RPMI8226 (cell line): ENCODE measurements at regions not wholly inside any gene's neighbourhood (a gene's known extent, or its start where the extent isn't known, plus 50 kb on each side); places are given as distances from the start of the nearest gene placed in this dataset.
"Not testable (repeated sequence)": the region's sequence is repeated elsewhere in the genome, so short reads cannot be mapped to it uniquely, and the experiment has no call there.

ENCODE experiments used
- DNase-seq: peaks from one replicate; pipeline ENCODE4 v3.0.0-alpha.2; 2015

DNA sequence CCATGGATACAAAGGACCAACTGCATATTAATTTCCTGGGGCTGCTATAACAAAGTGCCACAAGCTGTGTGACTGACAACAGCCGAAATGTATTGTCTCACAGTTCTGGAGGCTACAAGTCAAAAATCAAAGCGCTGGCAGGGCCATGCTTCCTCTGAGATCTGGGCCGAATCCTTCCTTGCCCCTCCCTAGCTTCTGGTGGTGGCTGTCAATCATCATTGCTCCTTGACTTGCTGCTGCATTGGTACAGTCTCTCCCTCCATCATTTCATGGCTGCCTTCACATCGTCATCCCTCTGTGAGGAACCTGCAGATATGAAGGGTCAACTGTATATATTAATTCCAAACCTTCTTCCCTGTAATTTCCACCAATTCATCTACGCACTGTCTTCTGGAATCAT, 118.3 kb downstream of the EXOC5 start:
- DNase-seq: no peak

DNA sequence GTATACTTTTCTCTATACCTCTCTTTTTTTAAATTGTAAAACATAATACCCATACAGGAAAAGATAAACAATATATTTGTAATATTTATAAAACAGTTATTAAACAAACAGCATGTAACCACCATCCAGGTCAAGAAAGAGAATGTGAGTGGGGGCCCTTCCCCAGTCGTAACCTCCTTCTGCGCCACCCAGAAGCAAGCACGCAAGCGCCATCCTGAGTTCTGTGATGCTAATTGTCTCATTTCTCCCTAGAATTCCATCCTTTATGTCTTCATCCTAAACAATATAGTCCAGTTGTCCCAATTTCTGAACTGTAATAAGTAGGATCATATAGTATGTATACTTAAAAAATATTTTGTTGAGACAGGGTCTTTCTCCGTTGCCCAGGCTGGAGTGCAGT, 129.5 kb downstream of the EXOC5 start:
- no peak for DNase-seq

DNA sequence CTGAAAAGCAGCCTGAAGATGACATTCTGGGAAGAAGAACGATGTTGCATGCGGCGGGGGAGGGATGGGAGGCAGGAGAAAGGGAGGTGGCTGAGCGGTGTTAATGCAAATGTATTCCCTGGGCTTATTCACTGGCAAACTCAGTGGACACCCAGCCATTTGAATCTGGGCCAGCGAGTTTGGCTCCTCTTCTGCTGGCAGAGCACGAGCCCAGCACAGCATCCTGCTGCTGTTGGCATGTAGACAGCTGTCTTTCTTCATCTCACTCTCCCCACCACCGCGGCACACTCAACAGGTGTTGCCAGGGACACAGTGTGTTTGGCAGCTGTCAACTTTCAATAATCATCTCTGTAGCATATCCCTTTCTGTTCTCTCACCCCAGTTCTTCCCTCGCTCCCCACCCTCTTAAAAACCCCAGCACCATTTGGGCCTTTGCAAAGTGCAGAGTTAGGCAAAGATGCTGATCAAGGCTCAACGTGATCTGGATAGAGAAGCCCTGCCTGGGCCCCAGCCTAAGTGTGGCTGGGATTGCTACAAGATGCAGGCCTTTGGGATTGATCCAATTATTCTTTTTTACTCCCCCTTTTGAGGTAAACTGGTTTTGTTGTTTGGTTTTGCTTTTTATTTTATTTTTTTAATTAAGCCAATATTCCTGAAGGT, 131.9 kb downstream of the EXOC5 start:
- DNase-seq: peak; percentile 3

DNA sequence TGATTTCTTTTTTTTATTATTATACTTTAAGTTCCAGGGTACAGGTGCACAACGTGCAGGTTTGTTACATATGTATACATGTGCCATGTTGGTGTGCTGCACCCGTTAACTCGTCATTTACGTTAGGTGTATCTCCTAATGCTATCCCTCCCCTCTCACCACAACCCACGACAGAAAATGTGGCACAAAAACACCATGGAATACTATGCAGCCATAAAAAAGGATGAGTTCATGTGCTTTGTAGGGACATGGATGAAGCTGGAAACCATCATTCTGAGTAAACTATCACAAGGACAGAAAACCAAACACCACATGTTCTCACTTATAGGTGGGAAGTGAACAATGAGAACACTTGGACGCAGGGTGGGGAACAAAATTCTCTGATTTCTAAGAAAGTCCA, 140.9 kb downstream of the EXOC5 start:
- not testable (repeated sequence) for DNase-seq

GRCh38 chr14:57122129-57122528, 146.6 kb downstream of the EXOC5 start:
- DNase-seq: no peak

- DNase-seq: not testable (repeated sequence)
These were observed 156.5 kb downstream of the EXOC5 start for GRCh38 chr14:57112072-57112807.

GRCh38 chr14:57110411-57110810, 158.3 kb downstream of the EXOC5 start:
- not testable (repeated sequence) for DNase-seq

- DNase-seq: no peak
These were observed 177.6 kb downstream of the EXOC5 start for GRCh38 chr14:57091030-57091608.

DNA sequence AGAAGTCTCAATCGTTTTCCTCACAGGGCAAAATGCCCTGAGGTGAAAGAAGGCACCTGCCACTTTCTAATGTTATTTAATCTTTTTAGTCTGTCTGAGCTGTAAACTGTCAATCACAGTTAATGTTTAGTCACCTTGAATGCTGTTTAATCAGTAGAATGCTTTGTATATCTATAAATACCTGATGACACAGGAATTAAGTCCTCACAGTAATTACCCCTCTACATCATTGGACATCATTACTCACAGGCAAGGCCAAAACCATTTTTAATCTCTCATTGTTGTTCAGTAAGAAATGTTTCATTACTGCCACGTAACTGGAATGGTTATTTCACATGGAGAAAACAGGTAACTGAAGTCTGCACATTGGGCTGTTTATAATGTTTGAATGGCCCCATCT, 178.8 kb downstream of the EXOC5 start:
- no peak for DNase-seq

DNA sequence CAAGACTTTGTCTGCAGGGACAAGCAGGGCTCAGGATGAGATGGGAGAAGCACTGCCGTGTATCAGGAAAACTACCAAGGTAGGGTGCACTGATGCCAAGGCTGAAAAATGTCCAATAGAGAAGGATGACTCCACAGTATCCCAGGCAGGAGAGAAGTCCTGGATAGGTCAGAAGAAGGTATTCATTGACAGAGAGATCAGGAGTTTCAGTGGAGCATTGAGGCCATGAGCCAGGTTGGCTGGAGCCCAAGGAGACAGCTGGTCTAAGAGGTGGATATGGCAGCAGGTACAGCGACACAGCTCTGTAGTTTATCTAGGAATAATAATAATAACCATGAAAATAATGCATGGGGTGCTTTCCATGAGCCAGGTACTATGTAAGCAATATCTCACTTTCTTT, 180.9 kb downstream of the EXOC5 start:
- no peak for DNase-seq

GRCh38 chr14:57086271-57087162, 182.2 kb downstream of the EXOC5 start:
- DNase-seq: no peak

DNA sequence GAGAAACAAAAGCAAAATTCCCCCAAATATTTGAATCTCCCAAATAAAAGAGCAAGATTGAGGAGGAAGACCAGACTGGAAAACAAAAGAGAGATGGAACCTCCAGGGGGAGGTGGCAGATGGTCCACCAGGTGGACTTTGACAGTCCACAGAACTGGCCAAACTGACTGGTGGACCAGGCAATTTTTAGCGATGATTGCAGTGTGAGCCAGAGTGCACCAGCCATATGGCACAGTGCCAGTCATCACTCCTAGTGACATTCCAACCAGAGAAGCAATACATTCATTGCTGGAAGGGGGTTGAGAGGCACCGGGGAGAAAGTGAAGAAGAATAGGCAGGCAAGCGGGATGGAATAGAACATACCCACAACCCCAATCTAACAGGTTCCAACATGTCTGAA, 182.9 kb downstream of the EXOC5 start:
- DNase-seq: no peak

DNA sequence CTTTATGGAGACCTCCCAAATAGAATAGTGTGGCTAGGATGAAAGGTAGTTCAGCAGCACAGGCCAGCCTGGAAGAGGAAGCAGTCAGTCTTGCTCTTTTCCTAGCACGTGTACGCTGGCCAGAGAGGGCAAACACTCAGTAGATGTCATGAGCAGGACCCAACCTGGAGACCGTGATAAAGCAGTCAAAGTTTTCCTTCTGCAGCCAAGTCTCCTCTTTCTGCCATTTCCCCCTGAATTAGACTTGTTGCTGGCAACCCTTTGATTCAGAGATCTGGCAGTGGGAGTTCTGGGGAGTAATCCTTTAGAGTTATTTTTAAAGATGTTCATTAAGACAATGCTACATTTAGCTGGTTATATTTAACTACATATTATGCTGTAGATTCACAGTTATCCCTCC, 183.7 kb downstream of the EXOC5 start:
- DNase-seq: no peak

GRCh38 chr14:57080691-57081090, 188.0 kb downstream of the EXOC5 start:
- no peak for DNase-seq

- no peak for DNase-seq
These were observed 190.7 kb downstream of the EXOC5 start for GRCh38 chr14:57078054-57078453.

GRCh38 chr14:57073986-57074385, 194.7 kb downstream of the EXOC5 start:
- no peak for DNase-seq

DNA sequence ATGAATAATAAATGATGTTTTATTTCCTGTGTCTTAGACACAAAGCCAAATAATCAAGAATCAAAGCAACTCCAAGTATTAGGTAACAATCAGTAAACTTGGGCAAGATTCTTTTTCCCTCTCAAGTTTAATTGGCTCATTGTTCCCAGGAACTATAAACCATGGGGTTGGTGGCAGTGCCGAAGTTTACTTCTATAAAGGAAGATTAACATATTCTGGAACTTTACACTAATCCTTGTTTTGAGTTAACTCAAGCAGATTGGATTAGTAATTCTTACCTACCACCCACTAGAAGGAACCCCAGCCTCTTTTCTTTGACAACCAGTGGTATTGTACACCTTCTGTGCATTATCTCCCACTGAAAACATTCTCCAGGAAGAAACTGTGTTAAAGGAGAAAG, 197.1 kb downstream of the EXOC5 start:
- DNase-seq: no peak

DNA sequence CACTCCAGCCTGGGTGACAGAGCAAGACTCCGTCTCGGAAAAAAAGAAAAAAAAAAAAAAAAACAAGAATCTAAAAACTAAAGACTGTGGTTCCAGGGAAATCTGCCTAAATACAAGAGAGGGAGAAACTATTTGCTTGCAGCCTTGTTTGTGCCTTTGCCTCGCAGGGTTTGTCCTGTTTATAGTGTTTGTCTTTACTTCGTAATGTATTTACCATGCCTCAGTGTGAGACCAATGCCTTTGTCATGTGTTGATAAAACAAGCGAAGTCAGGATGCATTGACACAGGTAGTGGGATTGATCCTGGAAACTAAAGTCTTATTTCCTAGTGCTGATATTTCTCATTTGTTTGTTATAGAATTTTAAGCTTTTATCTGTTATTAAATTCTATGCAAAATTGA, 199.0 kb downstream of the EXOC5 start:
- DNase-seq: no peak

- no peak for DNase-seq
These were observed 200.2 kb downstream of the EXOC5 start for GRCh38 chr14:57068511-57068910.

DNA sequence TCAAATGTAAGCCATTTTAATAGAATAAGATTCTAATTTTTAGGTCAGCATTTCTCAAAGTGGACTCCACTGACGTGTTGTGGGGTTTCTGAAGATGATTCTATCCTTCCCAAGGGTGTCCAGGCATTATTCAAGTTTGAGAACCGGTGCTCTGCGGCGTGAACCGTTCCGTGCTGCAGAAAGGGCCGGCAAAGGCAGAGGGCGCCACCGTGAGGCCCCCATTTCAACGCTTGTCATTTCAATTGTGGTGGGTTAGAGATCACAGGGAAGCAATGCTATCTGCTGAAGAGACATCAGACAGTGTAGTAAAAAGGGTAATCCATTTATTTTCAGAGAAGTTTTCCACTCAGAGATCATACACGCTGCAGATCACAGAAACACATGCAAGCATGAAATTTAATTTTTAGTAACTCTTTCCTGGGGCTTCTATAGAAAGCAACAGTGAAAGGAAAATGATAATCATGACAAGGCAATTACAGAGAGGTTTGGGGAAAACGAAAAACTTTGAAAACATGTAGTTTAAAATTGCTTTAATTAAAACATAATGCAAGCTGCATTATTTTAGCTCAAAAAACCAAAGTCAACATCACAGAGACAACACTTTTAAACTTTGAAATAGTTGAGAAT, 201.7 kb downstream of the EXOC5 start:
- peak; percentile 46 for DNase-seq

DNA sequence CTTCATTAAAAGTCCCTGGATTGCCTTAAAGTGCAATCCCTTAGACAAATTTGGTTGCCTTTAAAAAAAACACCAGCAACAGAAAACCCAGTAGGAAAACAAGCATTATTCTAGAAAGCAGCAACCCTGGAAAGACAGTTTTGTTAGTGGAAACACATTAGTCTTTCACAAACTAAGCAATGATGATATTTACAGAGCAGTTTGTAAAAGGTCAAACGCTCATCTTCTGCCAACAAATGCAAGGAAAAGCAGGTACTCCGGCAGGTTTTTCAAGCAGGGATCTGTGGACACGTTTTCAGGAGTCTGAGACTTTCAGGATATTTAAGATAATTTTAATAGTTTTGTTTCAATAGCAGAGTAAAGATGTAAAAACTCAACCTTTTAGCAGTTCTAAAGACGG, 202.2 kb downstream of the EXOC5 start:
- no peak for DNase-seq

DNA sequence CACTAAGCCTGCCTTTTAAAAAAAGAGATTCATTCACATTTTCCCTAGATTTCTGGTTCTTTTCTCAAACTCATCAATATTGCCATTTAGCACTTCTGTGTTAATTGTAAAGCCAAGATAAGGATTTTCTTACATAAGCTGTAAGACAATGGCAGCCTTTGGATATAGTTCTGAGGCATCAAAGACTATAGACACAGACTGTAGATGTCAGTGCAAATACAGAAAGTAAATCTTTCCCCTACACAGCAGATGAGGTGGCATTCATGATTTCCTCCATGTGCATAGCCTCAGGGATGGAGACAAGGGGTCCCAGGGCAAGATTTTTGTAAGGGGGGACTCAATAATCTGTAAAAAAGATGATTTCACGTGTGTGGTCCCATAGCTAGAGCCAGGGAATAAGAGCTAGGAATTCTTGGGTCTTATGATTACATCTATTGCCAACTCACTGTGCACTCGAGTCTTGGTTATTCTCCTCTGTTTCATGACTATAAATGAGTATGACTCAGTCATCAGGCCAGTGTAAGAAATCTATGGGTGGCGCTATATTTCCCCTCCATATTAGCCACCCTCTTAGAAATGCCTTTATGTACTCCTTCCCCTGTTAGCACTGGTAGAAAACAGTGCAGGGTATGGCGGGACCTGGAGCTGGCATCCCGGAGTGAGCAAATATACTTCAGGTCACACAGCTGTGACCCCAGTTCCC, 207.5 kb downstream of the EXOC5 start:
- DNase-seq: no peak
